ENCODE measurements at regions not wholly inside any gene's neighbourhood (a gene's known extent, or its start where the extent isn't known, plus 50 kb on each side); places are given as distances from the start of the nearest gene placed in this dataset.

GRCh38 chr14:50013934-50014333 lies 102.4 kb downstream of the VCPKMT start:
- no peaks in the 10 kb centered on the region for H3K9me3 ChIP-seq (ENCODE audit: control insufficient read depth, insufficient read depth, low read length)
- no peak overlapping the region for H3K4me3 ChIP-seq (ENCODE audit: low read depth, low read length)
- H3K9ac ChIP-seq (ENCODE audit: low read depth, low read length): no peak overlapping the region
- no peaks in the 10 kb centered on the region for H3K4me1 ChIP-seq (ENCODE audit: control insufficient read depth, insufficient read depth, low read length)
- no peaks in the 10 kb centered on the region for H3K27me3 ChIP-seq (ENCODE audit: control insufficient read depth, insufficient read depth, low read length)
- no peaks in the 10 kb centered on the region for H3K36me3 ChIP-seq (ENCODE audit: control insufficient read depth, insufficient read depth, low read length)

DNA sequence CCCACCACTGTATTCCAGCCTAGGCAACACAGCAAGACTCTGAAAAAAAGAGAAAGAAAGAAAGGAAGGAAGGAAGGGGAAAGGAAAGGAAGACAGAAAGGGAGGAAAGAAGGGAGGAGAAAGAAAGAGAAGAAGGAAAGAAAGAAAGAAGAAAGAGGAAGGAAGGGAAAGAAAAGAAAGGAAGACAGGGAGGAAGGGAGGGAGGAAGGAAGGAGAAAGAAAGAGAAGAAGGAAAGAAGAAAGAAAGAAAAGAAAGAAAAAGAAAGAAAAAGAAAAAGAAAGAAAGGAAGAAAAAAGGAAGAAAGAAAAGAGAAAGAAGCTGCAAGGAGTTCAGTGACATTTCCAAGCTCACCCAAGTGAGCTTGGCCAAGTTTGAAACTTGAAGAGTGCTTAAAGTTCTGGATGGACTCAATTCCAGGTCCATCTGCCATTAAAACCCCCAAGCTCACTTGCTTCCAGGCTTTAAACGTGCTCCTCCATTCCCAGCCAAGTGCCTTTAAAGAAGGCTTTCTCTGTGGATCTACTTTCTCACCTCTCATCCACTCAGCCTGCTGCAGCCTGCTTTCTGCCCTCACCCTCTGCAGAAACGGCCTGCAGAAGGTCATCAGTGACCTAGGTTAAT lies 101.5 kb downstream of the VCPKMT start:
- Histone ChIP-seq H3K4me1 (ENCODE audit: control insufficient read depth, insufficient read depth, low read length) (no peaks in the 10 kb centered on the region), H3K27me3 (ENCODE audit: control insufficient read depth, insufficient read depth, low read length) (no peaks in the 10 kb centered on the region)

GRCh38 chr14:50015716-50016115 lies 100.7 kb downstream of the VCPKMT start:
- H3K36me3 ChIP-seq (ENCODE audit: control insufficient read depth, insufficient read depth, low read length): no peaks in the 10 kb centered on the region
- H3K4me3 ChIP-seq (ENCODE audit: low read depth, low read length): no peak overlapping the region
- no peaks in the 10 kb centered on the region for H3K4me1 ChIP-seq (ENCODE audit: control insufficient read depth, insufficient read depth, low read length)
- no peak overlapping the region for H3K9ac ChIP-seq (ENCODE audit: low read depth, low read length)
- H3K9me3 ChIP-seq (ENCODE audit: control insufficient read depth, insufficient read depth, low read length): no peaks in the 10 kb centered on the region
- H3K27me3 ChIP-seq (ENCODE audit: control insufficient read depth, insufficient read depth, low read length): no peaks in the 10 kb centered on the region

More for the DNA sequence above, 101.5 kb downstream of the VCPKMT start:
- H3K9ac ChIP-seq (ENCODE audit: low read depth, low read length): no peak overlapping the region
- H3K9me3 ChIP-seq (ENCODE audit: control insufficient read depth, insufficient read depth, low read length): no peaks in the 10 kb centered on the region
- H3K4me3 ChIP-seq (ENCODE audit: low read depth, low read length): no peak overlapping the region
- H3K36me3 ChIP-seq (ENCODE audit: control insufficient read depth, insufficient read depth, low read length): no peaks in the 10 kb centered on the region

DNA sequence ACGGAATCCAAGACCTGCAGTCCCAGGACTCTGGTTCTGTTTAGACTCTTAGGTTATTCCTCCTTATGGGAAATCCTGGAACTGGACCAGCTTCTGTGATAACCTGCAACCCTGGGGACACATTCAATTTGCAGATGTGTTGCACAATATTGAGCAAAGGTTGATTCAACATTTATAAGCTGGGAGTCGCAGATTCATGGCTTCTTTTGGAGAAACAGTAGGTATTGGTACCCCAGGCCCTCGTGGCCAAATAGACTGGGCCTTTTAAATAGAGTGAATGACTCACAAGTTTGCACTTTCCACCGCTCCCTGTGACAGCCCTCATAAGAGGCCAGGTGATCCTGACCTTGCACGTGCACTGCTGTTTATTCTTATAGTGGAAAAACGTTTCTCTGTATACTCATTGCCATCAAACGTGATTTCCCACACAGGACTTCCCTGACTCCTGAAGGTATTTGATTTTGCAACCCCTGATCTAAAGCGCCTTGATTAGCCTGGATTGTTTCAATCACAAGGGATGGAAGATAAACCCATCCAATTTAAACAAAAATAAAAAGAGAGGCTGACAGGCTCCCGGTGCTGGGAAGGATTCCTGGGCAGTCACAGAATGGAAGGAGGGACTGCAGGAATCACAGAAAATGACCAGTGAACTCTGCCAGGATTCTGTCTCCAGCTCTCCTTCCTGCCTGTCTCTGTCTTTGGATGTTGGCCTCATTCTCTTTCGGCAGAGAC lies 98.0 kb downstream of the VCPKMT start:
- H3K9me3 ChIP-seq (ENCODE audit: control insufficient read depth, insufficient read depth, low read length): no peaks in the 10 kb centered on the region
- H3K9ac ChIP-seq (ENCODE audit: low read depth, low read length): no peak overlapping the region
- no peaks in the 10 kb centered on the region for H3K27me3 ChIP-seq (ENCODE audit: control insufficient read depth, insufficient read depth, low read length)
- no peaks in the 10 kb centered on the region for H3K36me3 ChIP-seq (ENCODE audit: control insufficient read depth, insufficient read depth, low read length)
- no peak overlapping the region for H3K4me3 ChIP-seq (ENCODE audit: low read depth, low read length)
- H3K4me1 ChIP-seq (ENCODE audit: control insufficient read depth, insufficient read depth, low read length): no peaks in the 10 kb centered on the region

GRCh38 chr14:50018933-50019210 lies 97.5 kb downstream of the VCPKMT start:
- Histone ChIP-seq H3K27me3 (ENCODE audit: control insufficient read depth, insufficient read depth, low read length) (no peaks in the 10 kb centered on the region), H3K9ac (ENCODE audit: low read depth, low read length) (no peak overlapping the region), H3K9me3 (ENCODE audit: control insufficient read depth, insufficient read depth, low read length) (no peaks in the 10 kb centered on the region), H3K36me3 (ENCODE audit: control insufficient read depth, insufficient read depth, low read length) (no peaks in the 10 kb centered on the region), H3K4me1 (ENCODE audit: control insufficient read depth, insufficient read depth, low read length) (no peaks in the 10 kb centered on the region), H3K4me3 (ENCODE audit: low read depth, low read length) (no peak overlapping the region)

GRCh38 chr14:50020184-50020583 lies 96.2 kb downstream of the VCPKMT start:
- Histone ChIP-seq H3K4me3 (ENCODE audit: low read depth, low read length) (no peak overlapping the region), H3K9ac (ENCODE audit: low read depth, low read length) (no peak overlapping the region), H3K36me3 (ENCODE audit: control insufficient read depth, insufficient read depth, low read length) (no peaks in the 10 kb centered on the region), H3K4me1 (ENCODE audit: control insufficient read depth, insufficient read depth, low read length) (no peaks in the 10 kb centered on the region), H3K27me3 (ENCODE audit: control insufficient read depth, insufficient read depth, low read length) (no peaks in the 10 kb centered on the region), H3K9me3 (ENCODE audit: control insufficient read depth, insufficient read depth, low read length) (no peaks in the 10 kb centered on the region)

DNA sequence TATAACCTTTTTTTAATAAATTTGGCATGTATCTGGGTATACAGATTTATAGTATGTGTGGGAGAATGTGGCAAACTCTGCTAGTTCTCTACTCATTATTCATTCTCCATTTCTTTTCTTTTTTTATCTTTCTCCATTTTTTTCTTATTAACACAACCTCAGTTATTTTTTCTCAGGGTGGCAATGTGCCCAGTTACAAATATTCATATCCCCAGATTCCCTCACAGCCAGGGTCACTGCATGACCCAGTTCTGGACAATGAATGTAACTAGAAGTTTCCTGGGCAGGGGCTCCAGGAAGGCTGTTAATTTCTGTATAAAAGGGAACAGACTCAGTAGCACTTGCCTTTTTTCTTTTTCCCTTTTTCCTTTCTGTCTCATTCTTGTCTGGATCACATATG lies 95.6 kb downstream of the VCPKMT start:
- no peaks in the 10 kb centered on the region for H3K9me3 ChIP-seq (ENCODE audit: control insufficient read depth, insufficient read depth, low read length)
- H3K9ac ChIP-seq (ENCODE audit: low read depth, low read length): no peak overlapping the region
- H3K36me3 ChIP-seq (ENCODE audit: control insufficient read depth, insufficient read depth, low read length): no peaks in the 10 kb centered on the region
- H3K4me1 ChIP-seq (ENCODE audit: control insufficient read depth, insufficient read depth, low read length): no peaks in the 10 kb centered on the region
- no peak overlapping the region for H3K4me3 ChIP-seq (ENCODE audit: low read depth, low read length)
- no peaks in the 10 kb centered on the region for H3K27me3 ChIP-seq (ENCODE audit: control insufficient read depth, insufficient read depth, low read length)

DNA sequence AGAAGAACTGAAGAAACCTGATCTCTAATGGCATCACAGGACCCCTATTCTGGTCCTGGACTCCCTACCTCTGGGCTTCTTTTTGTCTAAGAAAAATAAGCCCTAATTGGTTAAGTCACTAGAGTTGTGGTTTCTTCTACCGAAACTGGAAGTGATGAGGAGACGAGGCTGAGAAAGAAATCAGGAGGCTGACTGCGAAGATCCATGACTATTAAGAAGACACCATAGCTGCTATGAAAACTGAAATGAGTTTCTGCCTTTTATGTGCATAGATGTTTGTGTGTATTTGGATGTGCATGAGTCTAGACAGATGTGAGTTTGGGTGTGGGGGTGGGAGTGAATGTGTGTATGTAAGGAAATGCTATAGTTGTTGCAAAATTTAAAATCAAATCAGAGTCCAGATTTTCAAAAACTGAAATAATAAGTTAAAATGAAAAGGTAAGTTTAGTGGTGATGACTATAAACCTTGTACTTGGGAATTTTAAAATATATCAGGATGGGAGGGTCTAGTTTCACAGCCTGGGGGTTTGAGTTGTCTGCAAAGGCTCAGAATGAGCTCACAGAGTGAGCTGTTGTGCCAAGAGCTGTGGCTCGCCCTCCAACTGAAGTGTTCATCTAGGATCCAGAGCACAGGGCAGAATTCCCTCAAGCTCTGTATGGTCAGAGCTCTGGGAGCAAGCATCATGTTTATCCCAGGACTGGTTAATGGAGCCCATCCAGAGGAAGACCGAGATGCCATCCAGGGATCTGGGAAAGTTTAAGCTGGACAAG lies 94.9 kb downstream of the VCPKMT start:
- Histone ChIP-seq H3K4me1 (ENCODE audit: control insufficient read depth, insufficient read depth, low read length) (no peaks in the 10 kb centered on the region), H3K27me3 (ENCODE audit: control insufficient read depth, insufficient read depth, low read length) (no peaks in the 10 kb centered on the region), H3K36me3 (ENCODE audit: control insufficient read depth, insufficient read depth, low read length) (no peaks in the 10 kb centered on the region), H3K9me3 (ENCODE audit: control insufficient read depth, insufficient read depth, low read length) (no peaks in the 10 kb centered on the region), H3K9ac (ENCODE audit: low read depth, low read length) (no peak overlapping the region), H3K4me3 (ENCODE audit: low read depth, low read length) (no peak overlapping the region)

GRCh38 chr14:50022661-50023060 lies 93.7 kb downstream of the VCPKMT start:
- Histone ChIP-seq H3K4me1 (ENCODE audit: control insufficient read depth, insufficient read depth, low read length) (no peaks in the 10 kb centered on the region), H3K9me3 (ENCODE audit: control insufficient read depth, insufficient read depth, low read length) (no peaks in the 10 kb centered on the region), H3K4me3 (ENCODE audit: low read depth, low read length) (no peak overlapping the region), H3K36me3 (ENCODE audit: control insufficient read depth, insufficient read depth, low read length) (no peaks in the 10 kb centered on the region), H3K27me3 (ENCODE audit: control insufficient read depth, insufficient read depth, low read length) (no peaks in the 10 kb centered on the region), H3K9ac (ENCODE audit: low read depth, low read length) (no peak overlapping the region)

GRCh38 chr14:50023671-50024490 lies 92.5 kb downstream of the VCPKMT start:
- Histone ChIP-seq H3K4me1 (ENCODE audit: control insufficient read depth, insufficient read depth, low read length) (no peaks in the 10 kb centered on the region), H3K27me3 (ENCODE audit: control insufficient read depth, insufficient read depth, low read length) (no peaks in the 10 kb centered on the region), H3K9me3 (ENCODE audit: control insufficient read depth, insufficient read depth, low read length) (no peaks in the 10 kb centered on the region), H3K9ac (ENCODE audit: low read depth, low read length) (no peak overlapping the region), H3K36me3 (ENCODE audit: control insufficient read depth, insufficient read depth, low read length) (no peaks in the 10 kb centered on the region), H3K4me3 (ENCODE audit: low read depth, low read length) (no peak overlapping the region)

- no peak overlapping the region for H3K9ac ChIP-seq (ENCODE audit: low read depth, low read length)
- no peaks in the 10 kb centered on the region for H3K4me1 ChIP-seq (ENCODE audit: control insufficient read depth, insufficient read depth, low read length)
- H3K27me3 ChIP-seq (ENCODE audit: control insufficient read depth, insufficient read depth, low read length): no peaks in the 10 kb centered on the region
- H3K36me3 ChIP-seq (ENCODE audit: control insufficient read depth, insufficient read depth, low read length): no peaks in the 10 kb centered on the region
- no peak overlapping the region for H3K4me3 ChIP-seq (ENCODE audit: low read depth, low read length)
- no peaks in the 10 kb centered on the region for H3K9me3 ChIP-seq (ENCODE audit: control insufficient read depth, insufficient read depth, low read length)
These were observed 91.3 kb downstream of the VCPKMT start for GRCh38 chr14:50025073-50025472.

Data from iPS-15b (cell line).